D341Med (cell line): ENCODE measurements at regions not wholly inside any gene's neighbourhood (a gene's known extent, or its start where the extent isn't known, plus 50 kb on each side); places are given as distances from the start of the nearest gene placed in this dataset.
"Not testable (repeated sequence)": the region's sequence is repeated elsewhere in the genome, so short reads cannot be mapped to it uniquely, and the experiment has no call there.

Source experiments
- DNase-seq: peaks from one replicate; pipeline ENCODE4 v3.0.0; 2012; ENCODE audit warnings: low spot score

DNA sequence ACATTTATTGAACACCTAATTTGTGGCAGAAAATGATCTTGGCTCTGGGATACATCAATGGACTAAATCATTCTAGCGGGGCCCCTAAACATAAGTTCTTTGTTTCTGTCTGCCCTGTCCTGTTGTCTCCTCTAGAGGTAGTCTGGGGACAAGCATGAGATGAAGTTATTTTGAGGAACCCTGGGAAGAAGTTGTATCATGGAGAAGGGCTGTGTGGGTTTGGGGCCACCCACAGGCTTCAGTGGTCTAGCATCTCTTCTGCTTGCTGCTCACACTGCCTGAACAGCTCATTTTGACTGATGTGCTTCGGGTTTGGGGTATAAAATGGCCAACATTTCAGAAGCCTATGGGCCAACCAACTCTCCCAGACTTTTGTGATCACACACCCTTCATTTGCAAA, 50.3 kb upstream of the OSBPL11 start:
- no peak for DNase-seq

DNA sequence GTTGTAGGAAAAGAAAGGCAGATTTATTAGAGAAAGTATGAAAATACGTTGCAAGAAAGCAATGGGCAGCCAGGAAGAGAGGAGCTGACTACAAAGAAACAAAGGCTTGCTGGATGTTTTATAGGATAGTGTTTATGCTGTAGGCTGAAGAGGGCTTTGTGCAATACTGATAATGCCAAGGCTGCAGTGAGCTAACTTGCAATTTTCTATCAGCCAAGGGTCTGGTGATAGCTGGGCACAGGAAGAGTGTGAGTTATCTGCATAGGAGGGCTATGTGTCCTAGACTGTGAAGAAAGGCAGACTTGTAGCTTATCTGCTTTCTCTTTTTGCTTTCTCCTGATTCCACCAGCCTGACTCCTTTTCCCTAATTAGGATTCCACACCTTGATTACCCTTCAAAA, 51.3 kb upstream of the OSBPL11 start:
- no peak for DNase-seq

DNA sequence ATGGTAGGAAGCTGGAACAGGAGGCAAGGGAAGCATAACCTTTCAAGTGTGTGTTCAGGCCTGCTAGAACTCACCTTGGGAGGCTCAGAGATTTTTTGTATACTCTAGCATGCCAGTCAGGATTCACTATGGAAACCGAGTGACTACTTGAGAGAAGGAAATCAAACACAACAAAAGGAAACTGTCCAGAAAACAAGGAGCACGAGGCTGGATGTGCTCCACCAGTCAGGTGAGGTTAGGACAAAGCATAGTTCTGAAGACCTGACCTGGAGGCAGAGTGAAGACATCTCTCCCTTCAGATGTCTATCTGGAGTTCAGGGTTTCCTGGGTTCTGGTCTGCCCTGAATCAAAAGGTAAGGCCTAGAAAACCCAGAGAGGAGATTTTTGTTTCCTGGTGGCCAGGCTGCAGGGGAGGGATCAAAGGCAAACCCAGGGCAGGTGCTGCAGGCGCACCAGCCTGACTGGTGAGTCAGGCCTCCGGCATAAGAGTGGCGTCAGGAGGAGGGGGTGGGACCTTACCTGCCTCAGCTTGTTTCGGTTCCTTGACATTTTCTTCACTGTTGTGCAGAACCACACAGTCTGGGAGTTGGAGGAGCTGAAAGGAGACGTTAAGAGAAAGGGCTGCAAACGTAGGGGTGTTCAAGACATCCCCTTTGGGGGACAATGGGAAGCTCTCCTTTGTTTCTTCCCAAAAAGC, 52.2 kb upstream of the OSBPL11 start:
- DNase-seq, result no peak

DNA sequence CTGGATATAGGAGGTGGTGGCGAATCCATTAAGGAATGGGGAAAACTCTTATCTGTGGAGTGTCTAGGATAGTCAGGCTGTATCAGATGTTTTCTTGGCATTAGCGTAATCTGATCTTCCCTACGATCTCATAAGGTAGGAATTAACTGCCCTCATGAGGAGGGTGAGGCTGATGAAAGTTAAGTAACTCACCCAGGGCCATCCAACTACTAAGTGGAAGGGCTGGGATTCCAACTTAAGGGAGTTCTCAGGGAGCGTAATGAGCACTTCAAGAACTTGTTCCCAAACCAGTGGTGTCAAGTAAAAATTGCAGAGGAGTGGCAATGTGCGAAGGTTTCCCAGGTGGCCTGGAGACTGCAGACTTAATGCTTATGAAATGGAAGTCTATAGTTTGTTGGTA, 55.9 kb upstream of the OSBPL11 start:
- DNase-seq, result no peak

DNA sequence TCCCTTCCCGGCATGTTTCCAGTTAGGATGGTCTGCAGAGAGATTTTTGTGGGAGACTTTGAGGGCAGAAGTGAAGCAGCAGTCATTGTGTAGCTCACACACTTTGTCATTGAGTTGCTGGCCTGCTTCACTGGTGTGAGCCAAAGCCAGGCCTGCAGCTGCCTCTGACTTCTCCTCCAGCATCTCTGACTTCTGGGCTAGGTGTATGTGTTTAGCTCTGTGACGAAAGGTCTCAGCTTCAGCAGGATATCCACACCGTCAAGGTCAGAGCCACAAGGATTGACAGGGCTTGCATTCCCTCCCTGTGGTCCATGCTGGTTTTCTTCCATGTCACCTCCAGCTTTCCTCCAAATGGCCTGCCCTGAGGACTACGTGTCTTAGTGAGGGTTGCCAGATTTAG, 57.1 kb upstream of the OSBPL11 start:
- DNase-seq, result no peak

DNA sequence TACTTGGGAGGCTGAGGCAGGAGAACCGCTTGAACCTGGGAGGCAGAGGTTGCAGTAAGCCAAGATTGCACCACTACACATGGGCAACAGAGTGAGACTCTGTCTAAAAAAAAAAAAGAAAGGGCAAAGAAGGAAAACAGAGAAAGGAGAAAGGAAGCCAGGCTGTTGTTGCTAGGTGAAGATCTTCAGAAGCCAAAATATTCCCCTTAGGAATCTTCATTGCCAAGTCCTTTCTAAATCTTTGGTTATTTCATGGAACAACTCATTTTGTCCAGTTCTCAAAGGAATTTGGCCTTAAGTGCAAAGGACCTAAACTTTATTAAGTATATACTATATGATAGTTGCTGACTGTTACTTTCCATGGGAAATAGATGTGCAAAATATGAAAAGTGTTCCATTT, 59.2 kb upstream of the OSBPL11 start:
- DNase-seq, result no peak

DNA sequence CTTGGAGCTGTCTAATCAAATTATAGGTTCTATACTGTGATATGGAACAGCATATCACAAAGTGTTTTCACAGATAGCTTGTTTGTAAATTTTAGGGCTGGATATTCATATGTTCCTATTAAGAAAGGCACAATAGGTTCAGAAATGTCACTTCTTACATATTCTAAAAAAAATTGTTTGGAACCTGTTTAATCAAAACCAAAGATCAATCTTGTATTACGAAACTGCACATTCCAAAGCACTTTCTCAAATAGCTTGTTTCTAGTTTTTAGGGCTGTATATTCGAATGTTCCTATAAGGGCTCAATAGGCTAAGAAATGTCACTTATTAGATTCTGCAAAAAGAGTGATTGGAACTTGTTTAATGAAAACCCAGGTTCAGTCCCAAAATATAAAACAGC, 67.4 kb upstream of the OSBPL11 start:
- no peak for DNase-seq

DNA sequence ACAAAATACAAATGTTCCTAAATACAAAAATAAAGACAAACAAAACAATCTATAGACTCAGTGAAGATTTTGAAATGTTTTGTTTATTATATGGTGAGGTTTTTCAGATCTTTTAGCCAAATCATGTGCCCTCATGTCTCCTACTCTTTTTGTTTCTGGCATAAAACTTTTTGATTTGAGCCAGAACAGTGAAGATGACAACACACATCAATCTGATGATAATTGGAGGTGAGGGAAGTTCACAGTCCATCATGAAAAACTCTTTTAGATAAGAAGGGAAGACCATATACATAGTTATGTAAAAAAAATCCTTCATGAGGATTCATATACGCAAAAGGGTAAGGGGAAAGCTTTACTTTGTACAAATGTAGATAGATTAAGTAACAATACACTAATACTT, 75.1 kb upstream of the OSBPL11 start:
- no peak for DNase-seq

DNA sequence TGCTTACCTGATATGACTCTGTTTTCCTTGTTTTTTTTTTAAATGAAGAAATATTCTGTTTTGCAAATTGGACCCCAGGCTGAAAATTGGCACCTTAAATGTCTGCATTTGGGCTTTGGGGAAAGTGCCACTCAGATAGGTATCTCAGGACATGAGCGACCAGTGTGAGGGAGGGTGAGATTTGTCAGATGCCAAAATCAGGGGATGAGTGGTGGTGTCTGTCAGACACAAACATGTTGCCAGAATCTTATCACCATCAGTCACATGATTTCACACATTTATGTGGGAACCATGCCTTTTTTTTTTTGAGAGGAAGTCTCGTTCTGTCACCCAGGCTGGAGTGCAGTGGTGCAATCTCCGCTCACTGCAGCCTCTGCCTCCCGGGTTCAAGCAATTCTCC, 75.6 kb upstream of the OSBPL11 start:
- DNase-seq, result no peak

DNA sequence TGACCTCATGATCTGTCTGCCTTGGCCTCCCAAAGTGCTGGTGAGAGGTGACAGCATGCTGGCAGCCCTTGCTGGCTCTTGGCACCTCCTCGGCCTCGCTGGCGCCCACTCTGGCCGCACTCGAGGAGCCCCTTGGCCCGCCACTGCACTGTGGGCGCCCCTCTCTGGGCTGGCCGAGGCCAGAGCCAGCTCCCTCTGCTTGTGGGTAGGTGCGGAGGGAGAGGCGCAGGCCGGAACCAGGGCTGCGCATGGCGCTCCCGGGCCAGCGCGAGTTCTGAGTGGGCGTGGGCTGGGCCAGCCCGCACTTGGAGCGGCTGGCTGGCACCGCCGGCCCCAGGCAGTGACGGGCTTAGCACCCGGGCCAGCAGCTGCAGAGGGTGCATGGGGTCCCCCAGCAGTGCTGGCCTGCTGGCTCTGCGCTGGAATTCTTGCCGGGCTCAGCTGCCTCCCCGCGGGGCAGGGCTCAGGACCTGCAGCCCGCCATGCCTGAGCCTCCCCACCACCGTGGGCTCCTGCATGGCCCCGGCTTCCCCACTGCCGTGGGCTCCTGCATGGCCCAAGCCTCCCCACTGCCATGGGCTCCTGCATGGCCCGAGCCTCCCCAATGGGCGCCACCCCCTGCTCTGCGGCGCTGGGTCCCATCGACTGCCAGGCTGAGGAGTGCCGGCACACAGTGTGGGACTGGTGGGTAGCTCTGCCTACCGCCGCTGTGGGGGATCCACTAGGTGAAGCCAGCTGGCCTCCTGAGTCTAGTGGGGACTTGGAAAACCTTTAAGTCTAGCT, 76.4 kb upstream of the OSBPL11 start:
- no peak for DNase-seq

DNA sequence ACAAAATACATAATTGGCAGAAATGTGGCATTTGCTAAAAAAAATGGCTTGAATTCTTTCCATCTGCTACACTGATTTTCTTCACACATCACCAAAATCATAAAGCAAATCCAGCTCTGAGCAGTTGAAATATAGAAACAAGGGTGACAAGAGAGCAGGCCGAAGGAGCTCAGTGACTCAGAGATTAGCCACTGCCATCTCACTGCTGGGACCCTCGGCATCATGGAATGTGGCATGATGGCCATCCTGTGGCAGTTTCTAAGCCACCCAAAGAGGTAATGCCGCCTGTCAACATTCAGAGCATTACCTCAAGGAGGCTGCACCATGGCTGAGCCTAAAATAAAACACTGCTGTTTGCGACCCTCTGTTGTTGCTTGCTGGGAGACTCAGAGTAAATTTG, 80.5 kb upstream of the OSBPL11 start:
- DNase-seq, result no peak

DNA sequence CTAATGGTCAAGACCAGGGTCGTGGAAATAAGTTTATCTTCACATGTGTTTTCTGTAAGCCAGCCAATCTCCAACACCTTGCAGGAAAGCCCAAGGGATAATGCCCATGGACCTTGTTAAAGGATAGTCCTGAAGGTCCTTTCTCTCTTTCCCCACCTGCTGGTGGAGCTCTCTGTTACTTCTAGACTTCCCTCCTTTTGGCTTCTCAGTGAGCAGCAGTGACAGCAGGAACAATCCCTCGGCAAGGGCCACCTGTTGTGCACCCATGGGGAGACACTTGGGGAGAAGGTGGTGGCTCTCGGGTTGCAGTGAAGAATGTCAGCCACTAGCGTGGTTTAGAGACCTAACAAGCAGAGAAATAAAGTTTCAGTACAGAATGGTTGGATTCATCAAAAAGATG, 84.0 kb upstream of the OSBPL11 start:
- no peak for DNase-seq

DNA sequence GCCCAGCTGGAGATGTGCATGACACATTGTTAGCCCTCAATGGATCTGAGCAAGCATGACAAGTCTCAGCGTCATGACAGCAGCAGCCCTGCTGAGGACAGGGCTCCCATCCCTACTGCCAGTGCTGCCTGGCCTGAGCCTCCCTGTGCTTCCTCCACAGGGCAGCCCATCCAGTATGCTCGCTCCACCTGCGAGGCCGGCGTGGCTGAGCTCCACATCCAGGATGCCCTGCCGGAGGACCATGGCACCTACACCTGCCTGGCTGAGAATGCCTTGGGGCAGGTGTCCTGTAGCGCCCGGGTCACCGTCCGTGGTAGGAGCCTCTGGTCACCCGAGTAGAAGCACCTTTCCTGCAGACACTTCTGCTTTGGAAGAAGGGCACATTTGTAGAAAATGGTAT, 85.8 kb upstream of the OSBPL11 start:
- DNase-seq, result no peak

DNA sequence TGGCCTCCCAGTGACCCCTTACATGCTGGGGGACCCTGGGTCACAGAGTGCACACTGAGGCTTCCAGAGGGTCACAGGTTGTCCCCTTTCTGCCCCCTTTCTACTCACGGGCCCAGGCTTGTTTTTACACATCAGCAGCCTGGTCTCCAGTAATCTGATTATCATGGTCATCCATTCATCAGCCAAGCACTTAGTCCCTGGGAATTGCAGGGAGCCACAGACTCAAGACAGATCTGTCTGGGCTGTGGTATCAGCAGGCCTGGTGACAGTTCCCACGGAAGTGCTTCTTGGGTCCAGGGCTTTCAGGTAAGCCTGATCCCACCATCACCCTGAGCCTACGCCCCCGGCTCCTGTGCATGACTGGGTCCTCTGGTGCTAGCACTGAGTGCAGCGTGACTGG, 86.6 kb upstream of the OSBPL11 start:
- not testable (repeated sequence) for DNase-seq

DNA sequence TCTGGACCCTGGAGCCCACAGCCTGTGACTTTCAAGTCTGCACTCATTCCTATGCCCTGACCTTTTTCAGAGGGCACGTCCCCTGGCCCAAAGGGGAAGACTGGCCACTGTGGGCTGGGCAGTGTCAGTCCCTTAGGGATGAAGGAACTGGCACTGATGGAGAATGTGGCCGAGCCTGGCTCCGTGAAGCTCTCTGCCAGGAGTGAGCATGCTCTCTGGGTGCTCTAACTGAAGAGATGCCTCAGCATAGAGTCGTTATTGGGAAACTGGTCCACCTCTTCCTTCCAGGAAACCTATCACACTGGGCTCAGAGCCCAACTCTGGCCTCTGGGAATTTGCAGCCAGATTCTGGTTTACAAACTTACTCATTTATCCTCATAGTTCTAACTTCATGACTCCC, 87.3 kb upstream of the OSBPL11 start:
- not testable (repeated sequence) for DNase-seq

DNA sequence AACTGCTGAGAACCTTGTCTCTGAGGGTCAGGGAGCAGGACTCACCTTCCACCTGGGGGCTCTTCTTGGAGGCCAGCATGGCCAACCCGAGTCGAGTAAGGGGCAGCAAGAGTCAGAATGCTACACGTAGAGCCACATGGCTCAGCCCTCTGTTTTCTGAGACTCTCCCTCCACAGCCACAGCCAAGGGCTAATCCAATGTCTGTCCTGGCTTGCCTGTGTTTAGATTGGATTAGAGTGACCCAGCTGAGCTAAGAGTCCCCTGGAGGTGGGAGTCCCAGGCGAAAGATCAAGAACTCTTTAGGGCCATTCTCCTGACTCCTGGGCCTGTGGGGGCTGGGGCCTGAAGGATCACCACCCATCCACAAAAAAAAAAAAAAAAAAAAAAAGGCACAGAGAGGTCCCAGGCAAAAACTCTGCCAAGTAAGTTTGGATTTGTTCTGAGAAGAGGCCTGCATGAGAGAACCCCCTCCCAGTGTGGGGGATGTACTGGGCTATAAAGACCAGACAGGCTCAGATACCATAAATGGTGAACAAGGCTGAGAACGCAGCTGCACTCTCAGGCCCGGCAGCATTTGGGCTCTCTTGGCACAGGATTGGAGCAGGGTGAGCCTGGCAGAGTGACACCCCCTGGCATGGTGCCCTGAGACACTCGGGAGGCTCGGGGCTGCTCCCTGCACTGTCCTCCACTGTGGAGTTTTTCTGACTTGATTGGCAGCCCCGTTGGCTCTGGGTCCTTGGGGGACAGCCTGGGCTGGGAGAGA, 88.0 kb upstream of the OSBPL11 start:
- DNase-seq, result no peak

DNA sequence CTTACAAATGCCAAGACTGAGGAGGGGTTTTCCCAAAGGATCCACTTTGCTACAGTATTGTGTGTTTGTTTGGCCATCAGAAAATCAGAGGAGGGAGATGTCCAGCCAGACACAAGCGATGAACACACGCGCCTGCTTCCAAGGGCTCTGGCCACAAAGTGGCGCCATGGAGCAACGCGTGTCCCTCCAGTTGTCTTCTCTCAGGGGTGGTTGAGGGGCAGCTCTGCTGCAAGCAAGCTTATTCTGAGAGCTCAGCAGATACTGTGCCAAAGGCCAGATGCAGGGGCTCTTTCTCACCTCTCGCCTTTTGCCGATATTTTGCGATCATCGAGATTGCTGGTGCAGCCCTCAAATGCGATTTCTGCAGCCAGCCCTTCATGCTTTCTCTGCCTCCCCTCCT, 88.9 kb upstream of the OSBPL11 start:
- no peak for DNase-seq

DNA sequence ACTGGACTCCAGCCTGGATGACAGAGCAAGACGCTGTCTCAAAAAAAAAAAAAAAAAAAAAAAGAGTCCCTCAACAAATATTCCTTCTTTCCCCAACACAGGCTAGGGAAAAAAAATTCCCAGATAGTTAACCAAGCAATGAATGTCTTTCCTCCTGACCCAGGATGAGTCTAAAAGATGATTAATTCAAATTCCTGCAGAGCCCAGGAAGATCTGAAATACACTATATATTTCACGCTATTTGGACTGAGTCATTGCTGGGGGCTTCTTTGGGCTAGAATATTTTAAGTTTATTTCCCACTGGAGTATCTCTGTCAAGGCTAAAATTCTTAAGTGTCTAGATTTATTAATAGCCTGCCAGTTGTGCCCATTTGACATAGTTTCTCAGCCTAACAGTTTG, 90.4 kb upstream of the OSBPL11 start:
- not testable (repeated sequence) for DNase-seq

DNA sequence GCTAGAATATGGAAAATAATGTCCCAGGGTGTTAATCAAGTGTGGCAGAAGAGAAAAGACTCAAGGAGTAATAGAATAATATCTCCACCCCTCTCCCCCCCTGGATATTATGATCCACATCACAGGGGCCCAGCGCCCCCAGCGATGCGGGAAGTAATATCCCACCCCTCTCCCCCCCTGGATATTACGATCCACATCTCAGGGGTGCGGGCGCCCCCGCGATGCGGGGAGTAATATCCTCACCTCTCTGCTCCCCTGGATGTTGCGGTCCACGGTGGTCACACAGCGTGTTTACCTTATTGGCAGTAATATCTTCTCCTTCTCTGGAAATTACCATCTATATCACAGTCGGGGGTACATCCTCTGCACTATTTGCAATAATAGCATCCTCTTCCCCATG, 97.1 kb upstream of the OSBPL11 start:
- no peak for DNase-seq

DNA sequence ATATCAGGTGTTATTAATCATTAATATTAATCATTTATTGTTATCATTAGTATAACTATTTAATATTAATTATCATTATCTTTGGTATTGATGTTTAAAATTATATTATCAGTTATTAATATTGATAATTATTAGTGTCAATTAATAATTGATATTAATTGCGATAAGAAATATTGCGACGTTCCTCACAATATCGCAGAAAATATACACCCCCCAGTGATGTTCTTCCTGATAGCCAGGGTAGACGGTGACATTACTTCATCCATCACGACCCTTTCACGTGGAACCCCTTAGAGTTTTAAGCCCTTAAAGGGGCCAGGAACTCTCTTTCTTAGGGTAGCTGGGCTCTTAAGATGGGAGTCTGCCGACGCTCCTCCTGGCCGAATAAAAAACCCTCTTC, 98.6 kb upstream of the OSBPL11 start:
- DNase-seq, result no peak

DNA sequence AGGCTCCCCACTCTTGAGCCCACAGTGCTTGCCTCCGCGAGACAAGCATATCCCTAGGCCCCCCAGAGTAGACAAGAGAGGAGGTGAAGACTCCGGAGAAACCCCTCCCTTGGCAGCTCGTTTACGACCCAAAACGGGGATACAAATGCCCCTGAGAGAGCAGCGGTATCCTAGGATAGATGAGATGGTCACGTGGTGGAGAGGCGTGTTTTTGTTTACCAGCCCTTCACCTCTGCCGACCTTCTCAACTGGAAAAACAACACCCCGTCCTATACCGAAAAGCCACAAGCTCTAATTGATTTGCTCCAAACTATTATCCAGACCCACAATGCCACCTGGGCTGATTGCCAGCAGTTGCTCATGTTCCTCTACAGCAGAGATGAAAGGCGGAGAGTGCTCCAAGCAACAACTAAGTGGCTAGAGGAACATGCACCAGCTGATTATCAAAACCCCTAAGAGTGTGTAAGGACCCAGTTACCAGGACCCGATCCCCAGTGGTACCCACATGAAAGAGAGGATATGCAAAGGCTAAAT, 99.5 kb upstream of the OSBPL11 start:
- no peak for DNase-seq

DNA sequence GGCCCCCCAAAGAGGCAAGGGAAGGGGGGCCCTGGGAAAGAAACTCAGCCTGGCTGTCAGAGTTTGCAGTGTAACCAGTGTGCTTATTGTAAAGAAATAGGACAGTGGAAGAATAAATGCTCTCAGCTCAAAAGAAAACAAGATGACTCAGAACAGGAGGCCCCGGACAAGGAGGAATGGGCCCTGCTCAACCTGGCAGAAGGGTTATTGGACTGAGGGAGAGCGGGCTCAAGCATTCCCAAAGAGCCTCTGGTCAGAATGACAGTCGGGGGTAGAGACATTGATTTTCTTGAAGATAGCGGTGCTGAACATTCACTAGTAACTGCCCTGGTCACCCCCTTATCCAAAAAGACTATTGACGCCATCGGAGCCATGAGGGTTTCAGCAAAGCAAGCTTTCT, 100.4 kb upstream of the OSBPL11 start:
- no peak for DNase-seq

DNA sequence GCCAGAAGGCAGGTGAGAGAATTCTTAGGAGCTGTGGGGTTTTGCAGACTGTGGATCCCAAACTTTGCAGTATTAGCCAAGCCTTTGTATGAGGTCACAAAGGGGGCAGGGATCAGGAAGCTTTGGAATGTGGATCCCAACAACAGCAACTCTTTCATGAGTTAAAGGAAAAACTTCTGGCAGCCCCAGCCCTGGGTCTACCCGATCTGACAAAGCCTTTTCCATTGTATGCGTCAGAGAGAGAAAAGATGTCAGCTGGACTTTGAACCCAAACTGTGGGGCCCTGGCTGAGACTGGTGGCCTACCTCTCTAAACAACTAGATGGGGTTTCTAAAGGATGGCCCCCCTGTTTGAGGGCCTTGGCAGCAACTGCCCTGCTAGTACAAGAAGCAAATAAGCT, 101.8 kb upstream of the OSBPL11 start:
- DNase-seq, result not testable (repeated sequence)
